Hepatic stellate cell (primary cell): ENCODE measurements at regions not wholly inside any gene's neighbourhood (a gene's known extent, or its start where the extent isn't known, plus 50 kb on each side); places are given as distances from the start of the nearest gene placed in this dataset.
"Not testable (repeated sequence)": the region's sequence is repeated elsewhere in the genome, so short reads cannot be mapped to it uniquely, and the experiment has no call there.

Experiments used
- DNase-seq: peaks from one replicate; pipeline ENCODE4 v3.0.0; 2011; ENCODE audit warnings: low spot score

DNA sequence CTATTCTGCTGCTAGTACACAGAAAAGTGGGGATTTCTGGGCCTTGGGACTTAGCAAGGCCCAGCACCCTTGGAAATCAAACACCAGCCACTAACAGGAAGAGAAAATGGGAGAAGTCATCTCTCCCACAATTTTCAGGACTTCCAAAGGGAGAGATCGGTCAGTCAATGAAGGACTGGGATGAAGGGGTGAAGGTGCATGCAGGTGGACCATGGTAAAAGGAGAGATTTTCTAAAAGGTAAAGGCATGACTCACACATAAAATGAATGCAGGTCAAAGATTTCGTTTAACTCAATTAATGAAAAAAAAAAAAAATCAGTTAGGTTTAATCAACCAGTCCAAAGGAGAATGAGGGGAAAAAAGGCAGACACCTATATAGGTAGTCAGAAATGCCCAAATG lies 176.4 kb upstream of the PROK2 start:
- no peak for DNase-seq

DNA sequence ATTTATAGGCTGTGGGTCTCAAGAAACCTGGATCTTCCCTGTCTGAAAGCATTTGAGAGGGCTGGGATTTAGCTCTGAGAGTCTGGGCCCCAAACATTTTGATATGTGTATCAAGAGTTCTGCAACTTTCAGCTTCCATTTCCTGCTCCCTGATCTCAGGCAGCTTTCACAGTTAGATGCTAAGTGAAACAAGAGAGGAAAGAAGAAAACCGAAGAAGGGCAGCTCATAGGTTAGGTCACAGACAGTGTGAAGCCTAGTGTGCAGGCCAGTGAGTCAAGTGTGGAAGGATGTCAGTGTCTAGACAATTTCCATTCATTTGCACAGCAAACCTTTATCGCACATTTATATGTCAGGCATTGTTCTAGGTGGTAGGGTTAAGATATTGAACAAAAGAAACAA lies 173.6 kb upstream of the PROK2 start:
- no peak for DNase-seq

DNA sequence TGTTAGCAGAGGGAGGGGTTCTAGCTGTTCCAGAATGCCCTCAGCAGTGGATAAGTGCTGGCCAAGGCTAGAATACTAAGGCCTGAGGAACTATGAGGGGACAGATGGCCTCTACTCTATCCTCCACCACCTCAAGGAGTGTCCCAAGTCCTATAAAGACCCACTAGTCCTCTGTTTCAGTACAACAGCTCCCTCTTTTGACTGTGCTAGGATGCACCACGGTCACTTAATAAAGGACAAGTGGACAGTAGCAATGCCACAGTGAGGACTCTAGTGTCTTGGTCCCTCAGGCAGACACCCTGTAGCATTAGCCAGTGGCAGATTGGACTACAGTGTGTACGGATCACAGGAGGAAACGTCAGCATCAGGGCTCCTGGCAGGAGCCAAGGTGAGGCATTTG lies 171.8 kb upstream of the PROK2 start:
- DNase-seq = no peak

DNA sequence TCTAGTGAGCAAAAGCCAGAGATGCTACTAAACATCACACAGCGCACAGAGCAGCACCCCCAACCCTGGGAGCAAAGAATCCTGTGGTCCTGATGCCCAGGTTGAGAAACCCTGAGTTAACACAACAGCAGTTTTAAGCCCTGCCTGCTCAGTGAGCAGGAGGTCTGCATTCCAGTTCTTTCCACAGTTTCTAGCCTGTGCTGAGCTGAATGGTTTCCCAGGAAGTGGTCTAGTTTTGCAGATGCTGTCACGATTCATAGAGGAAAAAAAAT lies 171.1 kb upstream of the PROK2 start:
- no peak for DNase-seq

DNA sequence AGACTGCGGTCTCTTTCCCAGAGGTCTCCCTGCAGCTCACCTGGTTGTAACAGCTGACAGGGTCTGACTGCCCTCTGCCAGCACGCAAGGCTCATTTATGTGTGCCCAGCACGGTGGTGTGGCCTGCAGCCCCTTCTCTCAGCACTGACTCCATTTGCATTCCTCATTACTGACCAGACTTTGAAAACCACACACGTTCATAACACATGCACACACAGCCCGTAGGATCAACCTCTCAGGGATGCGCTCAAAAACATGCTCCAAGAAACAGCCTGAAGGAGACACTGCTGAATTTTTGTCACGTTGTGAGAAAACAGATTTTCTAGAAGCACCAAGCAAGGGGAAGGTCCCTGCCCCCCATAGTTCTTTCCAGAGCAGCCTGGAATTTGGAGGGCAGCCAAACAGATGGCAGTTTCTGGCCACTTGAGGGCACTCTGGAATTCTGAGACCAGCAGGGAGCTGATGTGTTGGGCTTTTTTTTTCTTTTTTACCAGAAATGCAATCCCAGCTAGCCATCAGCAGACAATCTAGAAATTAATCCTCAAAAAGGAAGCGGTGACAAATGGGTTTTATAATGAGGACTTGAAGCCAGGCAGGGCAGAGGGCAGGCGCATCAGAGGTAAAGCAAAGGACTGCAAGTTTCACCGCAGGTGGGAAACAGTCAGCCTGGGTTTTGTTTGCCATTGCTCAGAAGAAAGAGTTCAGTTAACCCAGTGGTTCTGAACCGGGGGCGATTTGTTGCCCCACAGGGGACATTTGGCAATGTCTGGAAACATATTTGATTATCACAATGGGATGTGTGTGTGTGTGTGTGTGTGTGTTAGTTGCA lies 170.5 kb upstream of the PROK2 start:
- peak; percentile 61 for DNase-seq

DNA sequence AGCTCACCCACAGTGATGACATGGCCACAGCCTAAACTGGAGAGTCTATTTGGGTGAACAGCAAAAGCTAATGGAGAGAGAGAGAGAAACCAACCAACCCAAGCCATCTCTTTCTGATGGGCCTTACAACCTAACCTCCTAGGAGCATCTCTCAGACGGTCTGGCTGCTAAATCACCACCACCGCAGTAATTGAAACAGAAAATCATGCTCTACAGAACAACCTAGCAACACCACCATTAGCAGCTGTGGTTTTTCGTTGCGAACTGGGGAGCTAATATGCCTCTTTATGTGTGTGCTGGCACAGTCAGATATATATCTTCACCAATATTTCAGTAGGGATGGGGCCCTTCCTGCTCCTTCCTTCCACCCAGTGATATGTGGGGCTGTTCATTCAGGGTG lies 166.9 kb upstream of the PROK2 start:
- DNase-seq = no peak

DNA sequence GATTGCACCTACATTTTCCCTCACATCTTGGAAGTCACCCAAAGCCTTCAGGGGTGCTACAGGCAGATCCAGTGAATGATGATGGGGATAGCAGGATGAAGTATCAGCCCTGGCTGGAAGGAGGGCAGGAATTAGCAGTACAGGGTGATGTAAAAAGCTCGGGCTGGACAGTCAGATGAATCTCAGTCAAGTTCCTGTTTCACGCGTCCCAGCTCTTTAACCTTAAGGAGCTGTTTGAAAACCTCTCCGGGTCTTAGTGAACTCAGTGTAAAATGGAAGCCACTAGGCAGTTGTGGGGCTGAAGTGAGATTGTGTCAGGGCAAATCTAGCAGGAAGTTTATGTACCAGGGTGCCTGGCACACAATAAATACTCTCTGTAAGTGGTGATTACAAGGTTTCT lies 166.4 kb upstream of the PROK2 start:
- DNase-seq = no peak

DNA sequence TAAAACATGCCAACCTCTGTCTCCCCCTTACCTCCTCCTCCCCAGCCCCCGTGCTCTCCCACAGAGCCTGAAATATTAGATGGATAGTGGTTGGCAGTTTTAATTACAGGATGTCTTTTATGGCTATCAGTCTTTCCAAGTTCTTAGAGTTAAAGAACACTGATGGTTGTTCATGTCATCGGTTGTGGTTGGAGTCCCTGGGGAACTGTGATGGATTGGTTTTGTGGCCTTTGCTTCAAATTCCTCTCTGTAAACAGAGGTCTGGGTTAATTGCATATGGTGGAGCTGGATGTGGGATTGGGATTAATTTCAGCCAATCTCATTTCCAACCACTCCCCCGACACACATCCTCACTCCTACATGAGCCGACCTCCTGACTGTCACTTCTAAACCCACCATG lies 164.5 kb upstream of the PROK2 start:
- DNase-seq = no peak

DNA sequence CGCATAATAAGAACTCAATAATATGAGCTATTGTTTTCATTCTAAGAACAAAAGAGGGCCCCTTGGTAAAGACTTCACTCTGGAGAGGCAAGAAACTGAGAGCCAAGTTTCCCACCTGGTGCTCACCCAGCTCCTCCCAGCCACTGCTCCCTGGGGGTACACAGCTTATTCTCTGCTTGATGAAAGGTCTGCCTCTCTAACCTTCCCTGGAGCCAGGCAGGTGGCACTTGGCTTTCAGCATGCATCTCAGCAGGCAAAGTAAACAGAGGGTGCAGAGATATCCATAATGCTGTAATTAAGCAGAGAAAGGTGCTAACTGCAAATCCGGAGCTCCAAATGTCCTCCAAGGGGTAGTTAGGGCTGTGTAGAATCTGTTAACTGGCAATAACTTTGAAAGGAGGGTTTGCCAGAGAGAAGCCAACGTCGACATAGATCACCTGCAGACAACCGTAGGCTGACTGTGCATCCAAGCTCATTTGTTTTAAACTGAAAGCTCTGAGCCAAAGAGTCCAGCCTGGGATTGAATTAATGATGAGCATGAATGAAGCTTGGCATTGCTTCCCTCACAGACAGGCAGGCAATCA lies 159.6 kb upstream of the PROK2 start:
- DNase-seq = no peak

DNA sequence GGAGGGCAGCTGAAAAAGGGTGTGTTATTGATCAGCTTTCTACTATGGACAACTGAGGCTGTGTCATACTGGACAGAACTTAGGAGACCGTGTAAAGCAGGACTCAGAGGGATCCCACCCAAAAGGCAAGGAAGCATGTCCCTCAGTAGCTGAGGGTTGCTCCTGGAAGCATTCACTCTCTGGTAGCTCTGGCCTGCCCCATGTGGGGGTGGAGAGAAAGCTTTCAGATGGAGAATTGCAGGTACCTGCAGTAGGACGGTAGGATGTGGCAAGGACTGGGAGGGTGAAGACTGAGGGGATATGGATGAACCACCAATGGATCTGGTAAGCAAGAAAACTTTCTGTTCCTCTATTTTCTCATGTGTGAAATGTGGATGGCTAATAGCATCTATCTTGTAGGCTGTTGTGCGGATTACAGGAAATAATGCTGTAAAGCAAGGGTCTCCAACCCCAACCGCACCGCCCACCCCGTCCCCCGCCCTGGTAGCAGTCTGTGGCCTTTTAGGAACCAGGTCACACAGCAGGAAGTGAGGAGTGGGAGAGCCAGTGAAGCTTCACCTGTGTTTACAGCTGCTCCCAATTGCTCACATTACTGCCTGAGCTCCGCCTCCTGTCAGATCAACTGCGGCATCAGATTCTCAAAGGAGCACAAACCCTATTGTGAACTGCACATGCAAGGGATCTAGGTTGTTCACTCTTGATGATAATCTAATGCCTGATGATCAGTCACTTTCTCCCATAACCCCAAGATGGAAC lies 157.7 kb upstream of the PROK2 start:
- DNase-seq = no peak

DNA sequence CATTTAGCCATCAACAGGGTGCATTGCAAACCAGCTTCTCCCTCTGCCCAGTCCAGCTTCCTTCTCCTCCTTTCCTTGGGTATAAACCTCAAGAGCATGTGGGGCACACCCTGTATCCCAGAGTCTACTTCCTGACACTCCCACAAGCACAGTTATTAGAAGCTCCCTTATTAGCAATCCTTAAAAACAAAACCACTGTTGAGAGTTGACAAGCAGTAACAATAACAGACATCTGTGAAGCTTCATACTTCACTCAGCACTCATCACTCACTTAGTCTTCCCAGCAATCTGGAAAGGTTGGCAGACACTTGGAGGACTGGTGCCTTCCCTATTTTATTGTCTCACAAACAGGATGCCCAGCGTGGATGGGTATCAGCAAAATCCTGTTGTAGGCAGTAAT lies 155.5 kb upstream of the PROK2 start:
- no peak for DNase-seq

DNA sequence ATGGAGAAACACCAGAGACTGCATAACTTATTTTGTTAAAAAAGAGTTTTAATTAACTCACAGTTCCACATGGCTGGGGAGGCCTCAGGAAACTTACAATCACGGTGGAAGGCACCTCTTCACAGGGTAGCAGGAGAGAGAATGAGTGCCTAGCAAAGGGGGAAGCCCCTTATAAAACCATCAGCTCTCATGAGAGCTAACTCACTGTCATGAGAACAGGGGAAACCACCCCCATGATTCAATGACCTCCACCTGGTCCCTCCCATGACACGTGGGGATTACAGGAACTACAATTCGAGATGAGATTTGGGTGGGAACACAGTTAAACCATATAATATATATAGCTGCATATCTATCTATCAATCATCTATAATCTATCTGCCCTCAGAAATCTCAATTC lies 153.1 kb upstream of the PROK2 start:
- DNase-seq = not testable (repeated sequence)

DNA sequence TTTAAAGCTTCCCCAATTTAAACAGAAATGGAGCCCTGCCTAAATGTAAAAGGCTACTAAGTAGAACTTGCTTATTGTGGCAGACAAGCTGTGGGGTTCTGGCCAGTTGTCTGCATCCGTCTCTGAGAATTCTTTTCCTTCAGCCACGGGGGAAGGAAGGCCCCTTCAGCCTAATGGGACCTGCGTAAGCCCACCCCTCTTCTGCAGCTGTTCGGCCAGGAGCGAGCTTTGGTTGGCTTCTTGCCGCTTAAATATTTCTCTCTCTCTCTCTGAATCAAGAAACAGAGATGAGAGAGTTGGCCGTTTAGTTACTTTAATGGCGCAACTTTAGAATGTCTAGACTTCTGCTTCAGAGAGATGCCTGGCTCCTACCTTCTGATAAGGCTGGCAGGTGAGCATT lies 151.7 kb upstream of the PROK2 start:
- no peak for DNase-seq

DNA sequence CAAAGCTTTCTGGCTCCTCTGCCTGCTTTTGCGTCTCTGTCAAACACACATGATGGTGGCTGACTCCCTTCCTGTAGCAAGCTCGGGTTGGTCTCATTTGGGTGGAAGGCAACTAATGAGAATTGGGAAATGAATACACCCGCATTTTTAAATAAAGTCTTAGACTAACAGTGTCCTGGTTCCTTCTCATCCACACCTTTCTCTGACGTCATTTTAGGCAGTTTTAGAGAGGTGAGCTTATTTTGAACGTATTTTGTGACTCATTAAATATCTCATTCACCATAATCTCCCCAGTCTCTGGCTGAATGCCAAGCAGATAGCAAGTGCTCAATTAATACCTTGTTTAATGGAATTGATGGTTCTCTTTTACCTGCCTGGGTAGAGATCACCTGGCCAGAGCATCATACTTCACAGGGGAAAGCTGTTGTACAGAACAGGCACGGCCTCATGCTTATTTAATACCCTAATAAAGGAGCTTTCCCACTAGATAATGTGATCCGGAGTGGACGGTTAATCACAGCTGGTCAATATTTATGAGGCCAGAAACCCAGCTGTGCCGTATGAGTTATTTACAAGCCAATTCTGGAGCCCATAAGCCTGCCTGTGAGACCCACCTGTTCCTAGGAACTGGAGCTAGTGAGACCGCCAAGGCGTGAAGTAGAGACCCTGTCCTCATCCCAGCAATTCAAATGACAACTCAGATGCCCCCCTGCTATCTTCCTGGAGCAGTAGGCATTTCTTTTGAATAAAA lies 149.7 kb upstream of the PROK2 start:
- DNase-seq = no peak

DNA sequence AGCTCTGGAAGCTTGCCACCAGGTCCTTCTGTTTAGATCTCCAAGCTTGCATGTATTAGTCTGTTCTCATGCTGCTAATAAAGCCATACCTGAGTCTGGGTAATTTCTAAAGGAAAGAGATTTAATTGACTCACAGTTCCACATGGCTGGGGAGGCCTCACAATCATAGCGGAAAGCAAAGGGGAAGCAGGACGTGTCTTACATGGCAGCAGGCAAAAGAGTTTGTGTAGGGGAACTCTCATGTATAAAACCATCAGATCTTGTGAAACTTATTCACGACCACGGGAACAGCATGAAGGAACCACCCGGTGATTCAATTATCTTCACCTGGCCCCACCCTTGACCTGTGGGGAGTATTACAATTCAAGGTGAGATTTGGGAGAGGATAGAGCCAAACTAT lies 147.0 kb upstream of the PROK2 start:
- no peak for DNase-seq

DNA sequence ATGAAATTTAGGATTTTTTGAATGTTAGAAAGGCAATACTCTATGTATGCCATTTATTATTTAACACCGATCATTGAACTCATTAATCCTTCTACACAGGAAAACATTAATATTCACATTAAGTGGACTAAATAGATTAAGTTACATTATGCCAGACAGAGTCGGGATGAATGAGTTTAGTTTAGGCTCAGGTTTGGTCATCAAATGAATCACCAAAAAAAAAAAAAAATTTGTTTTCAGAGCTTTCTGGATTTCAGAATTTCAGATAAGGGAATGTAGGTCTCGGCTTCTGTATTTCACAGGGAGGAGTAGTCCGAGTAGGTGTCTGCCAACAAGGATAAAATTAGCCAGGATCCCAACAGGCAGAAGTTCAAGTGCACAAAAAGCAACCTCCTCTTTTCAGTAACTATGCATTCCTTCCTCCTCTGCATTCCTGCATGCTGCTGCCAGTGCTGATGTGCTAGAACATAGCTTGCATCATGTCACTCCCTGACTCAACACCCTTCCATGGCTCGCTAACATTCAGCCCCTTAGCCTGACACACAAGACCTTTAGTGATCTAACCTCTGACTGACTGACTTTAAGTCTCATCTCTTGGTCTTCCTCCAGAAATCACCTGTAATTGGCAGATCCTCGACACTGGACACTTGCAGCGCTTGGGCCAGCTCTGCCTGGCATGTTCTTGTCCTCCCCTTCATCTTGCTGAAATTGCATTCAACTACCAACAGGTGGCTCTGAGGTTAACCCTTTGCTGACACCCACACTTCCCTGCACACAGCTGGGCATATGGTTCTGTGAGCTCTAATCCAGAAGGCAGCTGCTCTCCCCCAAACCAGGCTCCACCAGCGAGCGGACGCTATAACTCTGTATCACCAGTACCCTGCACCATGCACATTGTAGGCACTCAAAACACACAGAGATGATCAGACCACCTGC lies 145.4 kb upstream of the PROK2 start:
- DNase-seq = peak; percentile 11

DNA sequence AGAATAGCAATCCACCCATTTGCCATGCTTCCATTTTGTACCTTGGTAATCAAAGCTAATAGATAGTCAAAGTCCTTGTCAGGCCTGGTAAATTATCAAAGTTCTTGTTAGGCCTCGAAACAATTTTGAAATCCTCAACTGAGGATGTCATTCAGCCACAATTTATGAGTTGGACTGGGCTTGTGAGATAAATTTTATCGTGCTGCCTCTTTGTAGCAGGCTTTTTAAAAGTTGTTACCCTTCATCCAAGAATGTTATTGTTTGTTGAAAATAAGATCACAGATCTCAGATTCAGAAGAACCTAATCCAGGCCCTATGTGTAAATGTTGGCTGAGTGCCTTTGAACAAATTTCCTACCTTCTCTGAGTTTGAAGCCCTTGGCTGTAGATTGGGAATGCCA lies 143.3 kb upstream of the PROK2 start:
- no peak for DNase-seq

DNA sequence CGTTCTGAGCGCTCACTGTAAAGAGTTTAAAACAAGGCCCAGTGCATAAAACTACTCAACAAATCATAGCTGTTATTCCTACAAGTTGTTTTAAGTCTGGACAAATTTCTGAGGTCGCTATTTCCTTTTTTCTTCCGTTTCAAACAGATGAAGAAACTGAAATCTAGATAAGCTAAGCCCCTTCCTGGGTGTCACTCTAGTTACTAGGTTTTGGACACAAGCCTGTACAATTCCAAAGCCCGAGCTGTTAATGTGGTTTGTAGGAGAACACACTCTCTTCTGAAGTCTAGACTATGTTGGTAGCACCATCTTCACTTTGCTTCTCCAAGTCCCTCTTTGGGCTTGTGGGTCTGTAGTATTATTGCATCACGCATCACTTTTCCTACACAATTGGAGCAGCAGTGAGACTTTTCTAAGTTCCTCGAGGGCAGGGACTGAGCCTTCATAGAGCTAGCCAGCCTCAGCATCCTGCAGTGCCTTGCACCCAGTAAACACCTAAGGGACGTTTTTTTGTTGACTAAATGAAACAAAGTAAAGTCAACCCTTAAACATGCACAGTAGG lies 142.6 kb upstream of the PROK2 start:
- DNase-seq = no peak

DNA sequence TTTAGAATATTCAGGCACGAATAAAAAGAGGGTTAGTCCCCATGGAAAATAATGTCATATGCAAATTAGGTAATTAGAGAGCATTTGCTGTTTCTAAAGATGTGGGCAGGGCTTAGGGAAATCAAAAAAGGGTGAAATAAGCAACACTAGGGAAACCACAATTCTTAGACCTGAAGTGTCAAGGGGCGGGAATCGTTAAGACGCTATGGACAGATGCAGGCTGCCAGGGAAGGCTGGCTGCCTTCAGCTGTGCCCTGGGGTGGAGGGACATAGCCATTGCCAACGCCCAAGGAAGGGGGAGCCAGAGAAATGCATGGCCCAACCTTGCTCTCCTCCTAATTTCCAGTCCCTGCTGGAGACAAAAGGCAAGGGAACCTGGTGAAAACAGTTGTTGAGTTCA lies 141.7 kb upstream of the PROK2 start:
- no peak for DNase-seq

DNA sequence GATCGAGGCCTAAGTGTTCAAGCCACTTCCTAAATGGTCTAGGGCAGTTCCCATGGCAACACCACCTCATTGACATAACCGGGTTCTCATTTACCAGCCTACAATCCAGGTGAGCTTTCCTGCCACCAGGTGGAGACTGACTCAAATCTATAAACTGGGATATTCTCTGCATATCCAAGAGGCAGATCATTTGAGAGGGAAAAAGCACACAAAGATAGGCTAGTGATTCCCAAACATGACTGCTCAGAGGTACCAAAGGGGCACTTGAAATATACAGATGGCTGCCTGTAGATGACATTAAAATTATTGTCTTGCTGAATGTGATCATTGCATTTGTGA lies 141.3 kb upstream of the PROK2 start:
- no peak for DNase-seq

DNA sequence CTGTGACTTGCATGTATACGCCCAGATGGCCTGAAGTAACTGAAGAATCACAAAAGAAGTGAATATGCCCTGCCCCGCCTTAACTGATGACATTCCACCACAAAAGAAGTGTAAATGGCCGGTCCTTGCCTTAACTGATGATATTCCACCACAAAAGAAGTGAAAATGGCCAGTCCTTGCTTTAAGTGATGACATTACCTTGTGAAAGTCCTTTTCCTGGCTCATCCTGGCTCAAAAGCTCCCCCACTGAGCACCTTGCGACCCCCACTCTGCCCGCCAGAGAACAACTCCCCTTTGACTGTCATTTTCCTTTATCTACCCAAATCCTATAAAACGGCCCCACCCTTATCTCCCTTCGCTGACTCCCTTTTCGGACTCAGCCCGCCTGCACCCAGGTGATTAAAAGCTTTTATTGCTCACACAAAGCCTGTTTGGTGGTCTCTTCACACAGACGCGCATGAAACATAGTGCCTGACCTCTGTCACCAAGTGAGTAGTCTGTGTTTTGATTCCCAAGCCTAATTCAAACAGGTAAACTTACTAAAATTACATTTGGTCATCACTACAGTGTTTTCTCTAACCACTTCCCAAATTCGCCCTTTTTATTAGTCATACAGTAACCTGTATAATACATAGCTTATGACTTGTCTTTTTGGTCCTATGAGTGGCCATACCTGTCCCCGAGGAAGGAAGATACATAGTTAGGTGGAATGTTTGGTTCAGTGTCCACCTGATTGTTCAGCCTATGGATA lies 140.7 kb upstream of the PROK2 start:
- not testable (repeated sequence) for DNase-seq
